Peyer's patch (tissue), 4 donors: ENCODE measurements at regions not wholly inside any gene's neighbourhood (a gene's known extent, or its start where the extent isn't known, plus 50 kb on each side); places are given as distances from the start of the nearest gene placed in this dataset.

Experiments used
- DNase-seq, 3 donors: peaks; one replicate each; pipeline ENCODE4 v3.0.0-alpha.2; 2017 to 2019
- H3K27ac ChIP-seq, 4 donors: fragments of 200-600 bp; sonication (generic); one replicate each; pipeline ENCODE4 v1.5.1; 2016 to 2019
- H3K27me3 ChIP-seq, 2 donors: fragments of 200-600 bp; sonication (generic); one replicate each; pipeline ENCODE4 v1.5.1; 2019
- H3K36me3 ChIP-seq, 3 donors: fragments of 200-600 bp; sonication (generic); one replicate each; pipeline ENCODE4 v1.5.1; 2016 to 2019
- H3K4me1 ChIP-seq, 4 donors: fragments of 200-600 bp; sonication (generic); one replicate each; pipeline ENCODE4 v1.5.1; 2016 to 2019
- H3K4me3 ChIP-seq, 4 donors: fragments of 200-600 bp; sonication (generic); 1 replicate in 3 of 4; 2 replicates in 1 of 4; pipeline ENCODE4 v1.5.1; 2016 to 2019; ENCODE audit warnings: mild to moderate bottlenecking in 1 of 4
- H3K9me3 ChIP-seq, 4 donors: fragments of 200-600 bp; sonication (generic); one replicate each; pipeline ENCODE4 v1.5.1; 2016 to 2019; ENCODE audit warnings: mild to moderate bottlenecking in 1 of 4
- CTCF ChIP-seq, 6 experiments: fragments of 450-650 bp in 4 of 6; fragments of 200-600 bp in 2 of 6; sonication (generic) in 1 of 6; IDR thresholded peaks; one replicate each; pipeline ENCODE4 v1.5.1; 2017 to 2019; ENCODE audit warnings: antibody characterized with exemption in 6 of 6, mild to moderate bottlenecking in 3 of 6, moderate library complexity in 1 of 6
- POLR2A ChIP-seq, 2 donors: fragments of 450-650 bp; IDR thresholded peaks; one replicate each; pipeline ENCODE4 v1.5.1; 2017; ENCODE audit warnings: antibody characterized with exemption in 2 of 2, mild to moderate bottlenecking in 2 of 2, moderate library complexity in 2 of 2

- no peaks in the 10 kb centered on the region for H3K9me3 ChIP-seq
- H3K36me3 ChIP-seq: no peaks in the 10 kb centered on the region
- no peak overlapping the region for H3K27ac ChIP-seq
- H3K4me3 ChIP-seq: no peak overlapping the region
- no peaks in the 10 kb centered on the region for H3K4me1 ChIP-seq
- no peaks in the 10 kb centered on the region for H3K27me3 ChIP-seq
- no peak for DNase-seq
- TF ChIP-seq CTCF (IDR thresholded peaks at IDR 0.05): no peak
- TF ChIP-seq POLR2A (IDR thresholded peaks at IDR 0.05): no peak
Observed at GRCh38 chr22:47738472-47739013, 976.1 kb downstream of the TBC1D22A start.

- TF ChIP-seq POLR2A (IDR thresholded peaks at IDR 0.05) (no peak), CTCF (IDR thresholded peaks at IDR 0.05) (no peak)
- no peak overlapping the region for H3K4me3 ChIP-seq
- no peaks in the 10 kb centered on the region for H3K9me3 ChIP-seq
- DNase-seq: no peak
- H3K4me1 ChIP-seq: no peaks in the 10 kb centered on the region
- no peaks in the 10 kb centered on the region for H3K36me3 ChIP-seq
- no peak overlapping the region for H3K27ac ChIP-seq
- H3K27me3 ChIP-seq: no peaks in the 10 kb centered on the region
Observed at GRCh38 chr22:47736186-47737034, 974.0 kb downstream of the TBC1D22A start.

- Histone ChIP-seq H3K27ac (no peak overlapping the region), H3K4me1 (no peaks in the 10 kb centered on the region), H3K4me3 (no peak overlapping the region), H3K27me3 (no peaks in the 10 kb centered on the region), H3K9me3 (no peaks in the 10 kb centered on the region), H3K36me3 (no peaks in the 10 kb centered on the region)
- no peak for DNase-seq
- TF ChIP-seq CTCF (IDR thresholded peaks at IDR 0.05) (no peak), POLR2A (IDR thresholded peaks at IDR 0.05) (no peak)
Observed at GRCh38 chr22:47734511-47734910, 972.1 kb downstream of the TBC1D22A start.

- Histone ChIP-seq H3K36me3 (no peaks in the 10 kb centered on the region), H3K4me3 (no peak overlapping the region), H3K27me3 (no peaks in the 10 kb centered on the region), H3K4me1 (no peaks in the 10 kb centered on the region), H3K27ac (no peak overlapping the region), H3K9me3 (no peaks in the 10 kb centered on the region)
- no peak for TF ChIP-seq CTCF (IDR thresholded peaks at IDR 0.05)
- no peak for TF ChIP-seq POLR2A (IDR thresholded peaks at IDR 0.05)
- no peak for DNase-seq
Observed at GRCh38 chr22:47727641-47728040, 965.2 kb downstream of the TBC1D22A start.

- TF ChIP-seq POLR2A (IDR thresholded peaks at IDR 0.05) (no peak), CTCF (IDR thresholded peaks at IDR 0.05) (no peak)
- H3K27me3 ChIP-seq: no peaks in the 10 kb centered on the region
- DNase-seq: no peak
Observed at GRCh38 chr22:47724751-47725150, 962.3 kb downstream of the TBC1D22A start.

More at GRCh38 chr22:47724751-47725150, 962.3 kb downstream of the TBC1D22A start:
- H3K36me3 ChIP-seq: no peaks in the 10 kb centered on the region
- no peaks in the 10 kb centered on the region for H3K4me1 ChIP-seq
- no peak overlapping the region for H3K27ac ChIP-seq
- no peak overlapping the region for H3K4me3 ChIP-seq
- H3K9me3 ChIP-seq: no peaks in the 10 kb centered on the region
